H7 (cell line): ENCODE measurements at regions not wholly inside any gene's neighbourhood (a gene's known extent, or its start where the extent isn't known, plus 50 kb on each side); places are given as distances from the start of the nearest gene placed in this dataset.

Experiments
- DNase-seq: peaks from one replicate; pipeline ENCODE4 v3.0.0; 2012
- H3K27me3 ChIP-seq: 2 replicates; pipeline ENCODE4 v1.6.0; 2011; ENCODE audit warnings: mild to moderate bottlenecking, low read length; ENCODE audit not compliant: control insufficient read depth, insufficient read depth
- H3K36me3 ChIP-seq: replicated peaks from 2 replicates; pipeline ENCODE4 v1.5.1; 2011; ENCODE audit warnings: low read length; ENCODE audit not compliant: control insufficient read depth, insufficient read depth
- H3K4me3 ChIP-seq: 2 replicates; pipeline ENCODE4 v1.5.1; 2011; ENCODE audit warnings: low read depth, mild to moderate bottlenecking, control low read depth, low read length, moderate library complexity; ENCODE audit not compliant: insufficient read depth

- Histone ChIP-seq H3K4me3 (no peak overlapping the region), H3K36me3 (no peaks in the 10 kb centered on the region), H3K27me3 (no peaks in the 10 kb centered on the region)
- DNase-seq, result no peak
Measured at GRCh38 chr4:112847045-112847444, 202.4 kb upstream of the ANK2 start.

DNA sequence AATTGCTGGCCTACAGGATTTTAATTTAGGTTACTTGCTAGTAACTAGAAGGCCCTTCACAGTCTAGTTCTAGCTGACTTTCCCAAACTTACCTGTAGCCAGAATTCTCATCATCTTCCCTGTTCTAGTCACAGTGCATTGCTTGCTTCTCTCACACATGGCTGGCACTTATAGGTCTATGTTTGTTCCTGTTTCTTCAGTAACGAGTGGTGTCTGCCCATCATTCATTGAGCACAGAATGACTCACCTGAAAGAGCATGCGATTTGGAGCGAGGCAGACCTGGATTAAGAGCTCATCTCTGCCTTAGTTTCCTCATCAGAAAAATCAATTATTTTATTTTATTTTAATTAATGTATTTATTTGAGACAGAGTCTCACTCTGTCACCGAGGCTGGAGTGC is 201.7 kb upstream of the ANK2 start:
- Histone ChIP-seq H3K36me3 (no peaks in the 10 kb centered on the region), H3K4me3 (no peak overlapping the region), H3K27me3 (no peaks in the 10 kb centered on the region)
- DNase-seq, result no peak

DNA sequence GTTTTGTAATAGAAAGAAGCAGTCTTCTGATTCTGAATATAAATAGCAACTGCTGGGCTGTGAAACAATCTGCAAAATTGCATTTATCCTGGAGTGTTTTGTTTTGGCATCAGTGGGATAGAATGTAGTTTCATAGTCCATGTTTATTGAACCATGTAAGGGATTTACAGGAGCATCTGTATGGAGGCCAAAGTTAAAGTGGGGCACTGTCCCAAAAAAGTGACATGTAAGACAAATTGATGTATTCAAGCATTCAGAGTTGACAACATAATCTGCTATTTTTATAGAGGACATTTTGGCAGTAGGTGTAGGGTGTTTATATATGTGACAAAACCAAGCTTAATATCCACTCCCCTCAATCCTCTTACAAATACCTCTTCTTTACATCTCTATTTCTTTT is 200.5 kb upstream of the ANK2 start:
- Histone ChIP-seq H3K36me3 (no peaks in the 10 kb centered on the region), H3K27me3 (no peaks in the 10 kb centered on the region), H3K4me3 (no peak overlapping the region)
- no peak for DNase-seq

GRCh38 chr4:112852601-112853000 is 196.9 kb upstream of the ANK2 start:
- Histone ChIP-seq H3K36me3 (no peaks in the 10 kb centered on the region), H3K4me3 (no peak overlapping the region), H3K27me3 (no peaks in the 10 kb centered on the region)
- no peak for DNase-seq

GRCh38 chr4:112853662-112854256 is 195.7 kb upstream of the ANK2 start:
- no peaks in the 10 kb centered on the region for H3K27me3 ChIP-seq
- H3K36me3 ChIP-seq, result no peaks in the 10 kb centered on the region
- no peak for DNase-seq
- no peak overlapping the region for H3K4me3 ChIP-seq

GRCh38 chr4:112854420-112854819 is 195.0 kb upstream of the ANK2 start:
- no peaks in the 10 kb centered on the region for H3K27me3 ChIP-seq

DNA sequence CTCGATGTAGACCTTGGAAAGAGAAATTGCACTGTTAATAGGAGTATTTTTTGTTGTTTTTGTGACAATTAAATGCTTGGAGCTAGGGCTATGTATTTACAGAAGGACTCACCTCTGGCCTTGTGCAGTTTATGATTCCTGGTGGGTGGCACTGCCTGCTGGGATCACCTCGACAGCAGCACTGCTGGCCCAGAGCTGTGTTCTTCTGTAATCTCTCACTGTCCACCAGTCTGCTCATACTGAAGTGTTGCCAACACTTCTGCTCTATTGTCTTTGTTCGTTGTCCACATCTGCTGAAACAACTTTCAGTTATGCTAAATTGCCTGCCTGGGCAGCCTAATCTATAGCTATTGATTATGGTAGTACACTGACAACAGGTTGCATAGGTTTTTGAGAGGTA is 194.4 kb upstream of the ANK2 start:
- Histone ChIP-seq H3K36me3 (no peaks in the 10 kb centered on the region), H3K4me3 (no peak overlapping the region), H3K27me3 (no peaks in the 10 kb centered on the region)
- DNase-seq, result no peak

More at GRCh38 chr4:112854420-112854819, 195.0 kb upstream of the ANK2 start:
- DNase-seq, result no peak
- no peaks in the 10 kb centered on the region for H3K36me3 ChIP-seq
- H3K4me3 ChIP-seq, result no peak overlapping the region

- no peak overlapping the region for H3K4me3 ChIP-seq
- H3K36me3 ChIP-seq, result no peaks in the 10 kb centered on the region
- no peaks in the 10 kb centered on the region for H3K27me3 ChIP-seq
- DNase-seq, result no peak
Measured at GRCh38 chr4:112857461-112857860, 192.0 kb upstream of the ANK2 start.

GRCh38 chr4:112858751-112859150 is 190.7 kb upstream of the ANK2 start:
- H3K36me3 ChIP-seq, result no peaks in the 10 kb centered on the region
- no peaks in the 10 kb centered on the region for H3K27me3 ChIP-seq
- H3K4me3 ChIP-seq, result no peak overlapping the region
- DNase-seq, result no peak

DNA sequence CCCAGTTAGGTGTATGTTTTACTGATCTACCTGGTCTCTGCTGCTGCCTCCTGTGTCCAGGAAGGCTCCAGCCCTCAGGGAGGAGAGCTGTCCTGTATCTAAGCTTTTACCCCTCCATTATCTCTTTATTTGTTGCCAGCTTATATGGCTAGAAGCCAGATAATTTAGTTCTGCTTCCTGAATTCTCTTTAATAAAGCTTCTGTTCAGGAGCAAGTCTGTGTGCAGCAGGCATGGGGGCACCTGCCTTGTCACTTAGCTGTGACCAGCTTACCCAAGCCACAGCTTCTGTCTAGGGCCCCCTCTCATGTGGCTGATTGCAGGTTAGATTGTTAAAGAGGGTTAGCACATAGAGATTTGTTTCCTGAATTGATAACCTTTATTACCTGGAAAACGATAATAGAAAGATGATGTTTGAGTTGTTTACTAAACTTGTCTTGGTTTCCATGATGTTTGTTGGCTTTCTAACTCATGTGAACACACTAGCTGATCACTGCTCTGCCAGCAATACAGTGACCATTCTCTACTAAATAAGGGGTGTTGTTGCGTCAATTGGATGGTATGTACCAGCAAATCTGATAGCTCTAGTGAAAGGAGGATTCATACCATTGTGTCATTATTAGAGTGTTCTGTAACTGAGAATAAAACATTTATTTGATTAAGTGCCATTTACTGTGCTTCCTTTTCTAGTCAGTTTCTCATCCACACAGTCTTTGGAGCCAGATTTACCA is 189.8 kb upstream of the ANK2 start:
- no peak for DNase-seq
- Histone ChIP-seq H3K4me3 (no peak overlapping the region), H3K27me3 (no peaks in the 10 kb centered on the region), H3K36me3 (no peaks in the 10 kb centered on the region)

- Histone ChIP-seq H3K27me3 (no peaks in the 10 kb centered on the region), H3K36me3 (no peaks in the 10 kb centered on the region), H3K4me3 (no peak overlapping the region)
- DNase-seq, result peak; percentile 36
Measured at GRCh38 chr4:112860830-112861690, 188.4 kb upstream of the ANK2 start.

DNA sequence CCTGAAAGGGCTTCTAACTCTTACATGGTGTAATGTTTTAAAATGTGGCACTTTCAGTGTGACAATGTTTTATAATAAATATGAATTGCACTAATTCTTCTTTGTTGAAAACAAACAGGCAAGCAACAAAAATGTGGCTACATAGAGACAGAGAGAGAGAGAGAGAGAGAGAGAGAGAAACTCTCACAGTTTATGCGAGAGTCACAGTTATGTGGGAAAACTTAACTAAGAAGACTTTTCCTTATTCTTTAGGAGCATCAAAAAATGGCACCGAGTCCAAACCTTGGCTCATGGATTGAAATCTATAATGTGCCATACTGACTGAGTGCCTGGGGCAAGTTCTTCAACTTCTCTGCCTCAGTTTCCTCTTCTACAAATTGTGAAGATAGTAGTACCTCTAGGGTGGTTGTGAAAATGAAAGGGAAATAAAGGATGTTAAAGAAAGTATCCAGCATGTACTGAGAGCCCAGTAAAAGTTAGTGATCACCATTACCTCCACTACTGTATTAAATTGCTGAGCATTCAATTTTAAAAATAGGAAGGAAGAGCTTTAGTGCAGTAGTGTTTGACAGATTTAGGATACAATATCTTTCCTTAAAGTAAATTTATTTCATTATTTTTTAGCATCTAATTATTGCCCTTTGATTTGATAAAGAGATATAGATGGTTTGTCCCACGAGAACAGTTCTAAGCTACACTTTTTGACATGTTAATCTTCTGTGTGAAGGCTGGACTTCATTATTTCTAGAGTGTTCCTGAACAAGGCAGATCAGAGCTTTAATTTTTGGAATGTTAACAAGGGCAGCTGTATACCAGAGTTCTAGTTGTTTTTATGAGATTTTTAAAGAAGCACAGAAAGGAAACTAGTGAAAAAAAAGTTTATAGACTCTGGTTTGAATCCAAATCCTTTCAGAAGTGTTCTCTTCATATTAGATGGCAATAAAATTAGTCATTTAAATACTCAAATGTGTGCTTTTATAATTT is 187.5 kb upstream of the ANK2 start:
- no peaks in the 10 kb centered on the region for H3K27me3 ChIP-seq
- DNase-seq, result no peak
- no peaks in the 10 kb centered on the region for H3K36me3 ChIP-seq
- H3K4me3 ChIP-seq, result no peak overlapping the region

- H3K27me3 ChIP-seq, result no peaks in the 10 kb centered on the region
- no peak for DNase-seq
- no peaks in the 10 kb centered on the region; the same call in 1 of the 2 replicates for H3K36me3 ChIP-seq
- H3K4me3 ChIP-seq, result no peak overlapping the region
Measured at GRCh38 chr4:112865443-112865842, 184.0 kb upstream of the ANK2 start.

GRCh38 chr4:112876316-112876715 is 173.1 kb upstream of the ANK2 start:
- no peak overlapping the region for H3K4me3 ChIP-seq
- H3K27me3 ChIP-seq, result no peaks in the 10 kb centered on the region
- peak; percentile 22 for DNase-seq

More at GRCh38 chr4:112876316-112876715, 173.1 kb upstream of the ANK2 start:
- H3K36me3 ChIP-seq, result no peaks in the 10 kb centered on the region
